ENCODE measurements at regions not wholly inside any gene's neighbourhood (a gene's known extent, or its start where the extent isn't known, plus 50 kb on each side); places are given as distances from the start of the nearest gene placed in this dataset.

- Mint-ChIP-seq H3K36me3 (no peaks in the 10 kb centered on the region), H3K9me3 (peaks cover 2% of the 10 kb centered on the region), H3K27me3 (no peaks in the 10 kb centered on the region), H3K4me1 (no peaks in the 10 kb centered on the region), H3K4me3 (no peak overlapping the region), H3K27ac (no peak overlapping the region)
- no peak for ATAC-seq
Measured at GRCh38 chr5:5078009-5078897, 61.9 kb upstream of the ADAMTS16 start.

GRCh38 chr5:5079876-5080275, 60.3 kb upstream of the ADAMTS16 start:
- Mint-ChIP-seq H3K27ac (no peak overlapping the region), H3K4me3 (no peak overlapping the region), H3K9me3 (peaks cover 2% of the 10 kb centered on the region), H3K27me3 (no peaks in the 10 kb centered on the region), H3K4me1 (no peaks in the 10 kb centered on the region), H3K36me3 (no peaks in the 10 kb centered on the region)
- no peak for ATAC-seq

GRCh38 chr5:5080790-5081189, 59.3 kb upstream of the ADAMTS16 start:
- H3K27me3 Mint-ChIP-seq = no peaks in the 10 kb centered on the region
- ATAC-seq = no peak
- H3K9me3 Mint-ChIP-seq = peaks cover 2% of the 10 kb centered on the region
- H3K4me1 Mint-ChIP-seq = no peaks in the 10 kb centered on the region
- H3K27ac Mint-ChIP-seq = no peak overlapping the region
- no peak overlapping the region for H3K4me3 Mint-ChIP-seq
- H3K36me3 Mint-ChIP-seq = no peaks in the 10 kb centered on the region

- H3K9me3 Mint-ChIP-seq = peaks cover 2% of the 10 kb centered on the region
- no peak overlapping the region for H3K4me3 Mint-ChIP-seq
- no peaks in the 10 kb centered on the region for H3K27me3 Mint-ChIP-seq
- no peaks in the 10 kb centered on the region for H3K36me3 Mint-ChIP-seq
- H3K27ac Mint-ChIP-seq = no peak overlapping the region
- no peak for ATAC-seq
- no peaks in the 10 kb centered on the region for H3K4me1 Mint-ChIP-seq
Measured at GRCh38 chr5:5085381-5085780, 54.7 kb upstream of the ADAMTS16 start.

GRCh38 chr5:5089895-5090649, 50.1 kb upstream of the ADAMTS16 start:
- Mint-ChIP-seq H3K4me3 (no peak overlapping the region), H3K27me3 (no peaks in the 10 kb centered on the region), H3K27ac (no peak overlapping the region), H3K9me3 (peaks cover 2% of the 10 kb centered on the region), H3K36me3 (no peaks in the 10 kb centered on the region), H3K4me1 (no peaks in the 10 kb centered on the region)
- no peak for ATAC-seq

Measured in stimulated activated memory B cell treated with anti-CD40 and anti-IgM and Interleukin-4, amounts not matched to agents 10 μg/mL and 1 μg/mL and 100 μg/mL, for 72 hours (primary cell).